Osteocyte (in vitro differentiated cells): ENCODE measurements at regions not wholly inside any gene's neighbourhood (a gene's known extent, or its start where the extent isn't known, plus 50 kb on each side); places are given as distances from the start of the nearest gene placed in this dataset.

Experiments used
- DNase-seq: peaks from one replicate; pipeline ENCODE4 v3.0.0; 2021; ENCODE audit warnings: mixed read lengths; ENCODE audit not compliant: unreplicated experiment; ENCODE audit errors: extremely low spot score
- H3K27ac Mint-ChIP-seq: one replicate; pipeline ENCODE4 v1.8.0; 2021; ENCODE audit warnings: mild to moderate bottlenecking, mixed read lengths; ENCODE audit not compliant: unreplicated experiment
- H3K27me3 Mint-ChIP-seq: one replicate; pipeline ENCODE4 v1.8.0; 2021; ENCODE audit warnings: mixed read lengths; ENCODE audit not compliant: unreplicated experiment
- H3K36me3 Mint-ChIP-seq: one replicate; pipeline ENCODE4 v1.8.0; 2021; ENCODE audit warnings: mixed read lengths; ENCODE audit not compliant: unreplicated experiment
- H3K4me1 Mint-ChIP-seq: one replicate; pipeline ENCODE4 v1.8.0; 2021; ENCODE audit warnings: mixed read lengths; ENCODE audit not compliant: unreplicated experiment
- H3K4me3 Mint-ChIP-seq: one replicate; pipeline ENCODE4 v1.8.0; 2021; ENCODE audit warnings: mild to moderate bottlenecking, moderate library complexity, mixed read lengths; ENCODE audit not compliant: unreplicated experiment
- H3K9me3 Mint-ChIP-seq: one replicate; pipeline ENCODE4 v1.8.0; 2021; ENCODE audit warnings: mixed read lengths; ENCODE audit not compliant: unreplicated experiment
- TF ChIP-seq, protein P1 (sequence below): fragments of 200-600 bp; sonication (generic); IDR thresholded peaks from 2 replicates; pipeline ENCODE4 v1.5.0; 2021; ENCODE audit warnings: antibody characterized with exemption, mild to moderate bottlenecking, moderate library complexity

DNA sequence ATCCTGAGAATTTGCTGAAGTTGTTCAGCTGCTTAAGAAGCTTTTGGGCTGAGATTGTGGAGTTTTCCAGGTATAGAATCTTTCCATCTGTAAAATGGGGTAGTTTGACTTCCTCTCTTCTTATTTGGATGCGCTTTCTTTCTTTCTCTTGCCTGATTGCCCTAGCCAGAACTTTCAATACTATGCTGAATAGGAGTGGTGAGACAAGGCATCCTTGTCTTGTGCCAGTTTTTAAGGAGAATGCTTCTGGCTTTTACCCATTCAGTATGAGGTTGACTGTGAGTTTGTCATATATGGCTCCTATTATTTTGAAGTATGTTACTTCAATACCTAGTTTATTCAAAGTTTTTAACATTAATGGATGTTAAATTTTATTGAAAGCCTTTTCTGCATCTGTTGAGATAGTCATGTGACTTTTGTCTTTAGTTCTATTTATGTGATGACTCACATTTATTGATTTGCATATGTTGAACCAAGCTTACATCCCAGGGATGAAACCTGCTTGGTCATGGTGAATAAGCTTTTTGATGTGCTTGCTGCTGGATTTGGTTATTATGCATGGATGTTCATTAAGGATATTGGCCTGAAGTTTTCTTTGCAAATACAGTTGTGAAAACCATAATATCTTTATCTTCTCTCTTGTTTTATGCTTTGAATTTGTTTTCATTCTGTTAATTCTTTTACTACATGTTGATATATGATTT lies 573.8 kb upstream of the NDST4 start:
- H3K36me3 Mint-ChIP-seq, result no peaks in the 10 kb centered on the region
- no peak for DNase-seq
- no peak overlapping the region for H3K4me3 Mint-ChIP-seq
- H3K9me3 Mint-ChIP-seq, result peaks cover 6% of the 10 kb centered on the region
- no peaks in the 10 kb centered on the region for H3K4me1 Mint-ChIP-seq
- TF ChIP-seq, protein P1, sequence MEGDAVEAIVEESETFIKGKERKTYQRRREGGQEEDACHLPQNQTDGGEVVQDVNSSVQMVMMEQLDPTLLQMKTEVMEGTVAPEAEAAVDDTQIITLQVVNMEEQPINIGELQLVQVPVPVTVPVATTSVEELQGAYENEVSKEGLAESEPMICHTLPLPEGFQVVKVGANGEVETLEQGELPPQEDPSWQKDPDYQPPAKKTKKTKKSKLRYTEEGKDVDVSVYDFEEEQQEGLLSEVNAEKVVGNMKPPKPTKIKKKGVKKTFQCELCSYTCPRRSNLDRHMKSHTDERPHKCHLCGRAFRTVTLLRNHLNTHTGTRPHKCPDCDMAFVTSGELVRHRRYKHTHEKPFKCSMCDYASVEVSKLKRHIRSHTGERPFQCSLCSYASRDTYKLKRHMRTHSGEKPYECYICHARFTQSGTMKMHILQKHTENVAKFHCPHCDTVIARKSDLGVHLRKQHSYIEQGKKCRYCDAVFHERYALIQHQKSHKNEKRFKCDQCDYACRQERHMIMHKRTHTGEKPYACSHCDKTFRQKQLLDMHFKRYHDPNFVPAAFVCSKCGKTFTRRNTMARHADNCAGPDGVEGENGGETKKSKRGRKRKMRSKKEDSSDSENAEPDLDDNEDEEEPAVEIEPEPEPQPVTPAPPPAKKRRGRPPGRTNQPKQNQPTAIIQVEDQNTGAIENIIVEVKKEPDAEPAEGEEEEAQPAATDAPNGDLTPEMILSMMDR, result no peak
- no peak overlapping the region for H3K27ac Mint-ChIP-seq
- H3K27me3 Mint-ChIP-seq, result no peaks in the 10 kb centered on the region

DNA sequence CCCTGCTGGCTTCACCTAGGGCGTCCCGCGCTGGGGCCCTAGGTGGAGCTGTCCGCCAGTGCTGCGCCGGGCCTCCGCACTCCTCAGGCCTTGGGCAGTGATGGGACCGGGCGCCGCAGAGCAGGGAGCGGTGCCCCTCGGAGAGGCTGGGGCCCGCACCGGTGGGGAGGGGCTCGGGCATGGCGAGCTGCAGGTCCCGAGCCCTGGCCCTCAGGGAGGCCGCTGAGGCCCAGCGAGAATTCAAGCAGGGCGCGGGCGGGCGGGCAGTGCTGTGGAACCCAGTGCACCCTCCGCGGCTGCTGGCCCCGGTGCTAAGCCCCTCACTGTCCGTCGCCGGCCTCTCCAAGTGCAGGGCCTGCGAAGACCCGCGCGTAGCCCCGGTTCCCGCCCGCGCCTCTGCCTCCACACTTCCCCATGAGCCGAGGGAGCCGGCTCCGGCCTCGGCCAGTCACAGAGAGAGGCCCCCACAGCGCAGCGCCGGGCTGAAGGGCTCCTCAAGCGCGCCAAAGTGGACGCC lies 565.1 kb upstream of the NDST4 start:
- Mint-ChIP-seq H3K27ac (no peak overlapping the region), H3K4me3 (no peak overlapping the region), H3K9me3 (no peaks in the 10 kb centered on the region), H3K27me3 (no peaks in the 10 kb centered on the region), H3K36me3 (no peaks in the 10 kb centered on the region), H3K4me1 (no peaks in the 10 kb centered on the region)
- no peak for DNase-seq
- TF ChIP-seq, protein P1, result no peak

DNA sequence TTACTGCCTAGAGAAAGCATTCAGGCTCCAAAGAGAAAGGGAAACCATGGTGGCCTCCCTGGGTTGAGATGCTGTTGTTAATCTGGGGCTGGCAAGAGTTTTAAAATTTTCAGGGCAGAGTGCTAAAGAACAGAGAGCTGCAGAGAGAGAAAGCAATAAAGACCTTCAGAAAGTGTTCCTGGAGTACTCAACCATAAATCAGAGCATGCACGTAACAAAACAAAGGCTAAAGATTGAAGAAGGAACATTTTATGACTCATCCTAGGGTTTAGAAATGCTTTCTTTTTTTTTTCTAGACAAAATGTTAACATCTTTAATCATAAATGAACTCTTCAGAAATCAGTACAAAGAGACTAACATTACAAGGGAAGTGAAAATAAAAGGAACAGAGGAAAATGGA lies 562.3 kb upstream of the NDST4 start:
- DNase-seq, result no peak
- Mint-ChIP-seq H3K4me3 (no peak overlapping the region), H3K9me3 (no peaks in the 10 kb centered on the region), H3K27me3 (no peaks in the 10 kb centered on the region), H3K4me1 (peaks cover 2% of the 10 kb centered on the region), H3K27ac (no peak overlapping the region), H3K36me3 (no peaks in the 10 kb centered on the region)
- TF ChIP-seq, protein P1, result no peak

DNA sequence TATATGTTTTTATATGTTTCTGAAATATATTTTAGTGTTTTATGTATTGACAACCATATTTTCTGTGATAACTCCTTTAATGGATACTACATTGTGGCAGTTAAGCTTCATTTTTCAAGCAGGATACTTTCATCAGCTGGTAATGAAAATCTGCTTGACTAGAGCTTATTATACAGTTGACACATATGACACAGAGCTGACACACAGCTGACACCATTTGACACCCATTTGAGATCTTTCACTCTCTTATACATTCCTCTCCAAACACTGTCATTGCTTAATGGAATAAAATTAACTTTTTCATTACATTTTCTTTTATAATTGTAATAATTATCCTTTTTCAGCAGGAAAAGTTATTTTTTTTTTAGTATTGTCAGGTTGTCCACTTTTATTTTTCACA lies 561.1 kb upstream of the NDST4 start:
- DNase-seq, result no peak
- H3K9me3 Mint-ChIP-seq, result no peaks in the 10 kb centered on the region
- H3K36me3 Mint-ChIP-seq, result no peaks in the 10 kb centered on the region
- H3K27ac Mint-ChIP-seq, result no peak overlapping the region
- peaks cover 2% of the 10 kb centered on the region for H3K4me1 Mint-ChIP-seq
- no peak overlapping the region for H3K4me3 Mint-ChIP-seq
- H3K27me3 Mint-ChIP-seq, result no peaks in the 10 kb centered on the region
- TF ChIP-seq, protein P1, result no peak

DNA sequence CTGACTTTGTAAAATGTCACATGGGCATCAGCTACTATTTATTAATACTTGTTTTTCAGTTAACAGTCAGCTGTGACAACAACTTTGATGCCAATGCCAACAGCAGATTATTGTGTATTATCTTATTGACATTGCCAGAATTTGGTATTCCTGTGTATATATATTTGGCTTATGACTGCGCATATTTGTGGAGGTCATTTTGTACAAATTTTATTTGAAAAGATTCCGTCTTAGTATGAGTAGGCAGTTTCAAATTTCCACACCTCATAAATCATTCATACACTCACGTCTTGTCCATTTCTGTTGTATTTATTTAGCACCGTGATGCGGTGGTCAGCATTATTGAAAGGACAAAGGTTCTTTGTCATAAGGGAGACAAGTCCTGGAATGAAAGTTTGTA lies 558.2 kb upstream of the NDST4 start:
- Mint-ChIP-seq H3K27me3 (no peaks in the 10 kb centered on the region), H3K36me3 (no peaks in the 10 kb centered on the region), H3K27ac (no peak overlapping the region), H3K4me3 (no peak overlapping the region), H3K9me3 (no peaks in the 10 kb centered on the region), H3K4me1 (peaks cover 2% of the 10 kb centered on the region)
- DNase-seq, result no peak
- TF ChIP-seq, protein P1, result no peak
